ENCODE measurements at regions not wholly inside any gene's neighbourhood (a gene's known extent, or its start where the extent isn't known, plus 50 kb on each side); places are given as distances from the start of the nearest gene placed in this dataset.

DNA sequence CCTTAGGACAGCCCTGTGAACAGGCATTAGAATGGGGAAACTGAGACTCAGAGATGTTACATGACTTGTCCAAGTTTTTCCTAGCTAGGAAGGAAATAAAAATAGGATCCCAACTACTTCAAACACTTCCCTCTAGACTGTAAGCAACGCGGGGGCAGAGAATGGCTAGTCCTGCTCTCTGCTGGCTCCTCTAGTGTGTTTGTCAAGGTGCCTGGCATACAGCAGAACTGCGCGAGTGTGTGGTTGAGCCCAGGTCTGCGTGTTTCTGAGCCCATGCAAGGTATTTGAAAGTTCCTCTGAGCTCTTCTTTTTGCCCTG is 152.5 kb downstream of the MACROH2A1 start:
- no peaks in the 10 kb centered on the region for H3K36me3 ChIP-seq (ENCODE audit: insufficient read depth, low read length)
- H3K4me2 ChIP-seq (ENCODE audit: insufficient read depth, low read length): no peak overlapping the region
- H3K79me2 ChIP-seq (ENCODE audit: insufficient read depth, low read length): no peaks in the 10 kb centered on the region
- H3K27ac ChIP-seq (ENCODE audit: low read length): no peak overlapping the region
- H3K9me3 ChIP-seq (ENCODE audit: insufficient read depth, low read length, severe bottlenecking): no peaks in the 10 kb centered on the region
- DNase-seq (no peak), ATAC-seq (ENCODE audit: insufficient read depth, low read depth) (no peak)
- H4K20me1 ChIP-seq (ENCODE audit: insufficient read depth, low read length): no peaks in the 10 kb centered on the region
- H3K4me1 ChIP-seq (ENCODE audit: insufficient read depth, low read length): no peaks in the 10 kb centered on the region
- H3K9ac ChIP-seq (ENCODE audit: low read depth, low read length): no peak overlapping the region
- TF ChIP-seq EZH2 (IDR thresholded peaks at IDR 0.05; ENCODE audit: borderline replicate concordance, low read depth, low read length, severe bottlenecking): no peak
- TF ChIP-seq, protein P1, sequence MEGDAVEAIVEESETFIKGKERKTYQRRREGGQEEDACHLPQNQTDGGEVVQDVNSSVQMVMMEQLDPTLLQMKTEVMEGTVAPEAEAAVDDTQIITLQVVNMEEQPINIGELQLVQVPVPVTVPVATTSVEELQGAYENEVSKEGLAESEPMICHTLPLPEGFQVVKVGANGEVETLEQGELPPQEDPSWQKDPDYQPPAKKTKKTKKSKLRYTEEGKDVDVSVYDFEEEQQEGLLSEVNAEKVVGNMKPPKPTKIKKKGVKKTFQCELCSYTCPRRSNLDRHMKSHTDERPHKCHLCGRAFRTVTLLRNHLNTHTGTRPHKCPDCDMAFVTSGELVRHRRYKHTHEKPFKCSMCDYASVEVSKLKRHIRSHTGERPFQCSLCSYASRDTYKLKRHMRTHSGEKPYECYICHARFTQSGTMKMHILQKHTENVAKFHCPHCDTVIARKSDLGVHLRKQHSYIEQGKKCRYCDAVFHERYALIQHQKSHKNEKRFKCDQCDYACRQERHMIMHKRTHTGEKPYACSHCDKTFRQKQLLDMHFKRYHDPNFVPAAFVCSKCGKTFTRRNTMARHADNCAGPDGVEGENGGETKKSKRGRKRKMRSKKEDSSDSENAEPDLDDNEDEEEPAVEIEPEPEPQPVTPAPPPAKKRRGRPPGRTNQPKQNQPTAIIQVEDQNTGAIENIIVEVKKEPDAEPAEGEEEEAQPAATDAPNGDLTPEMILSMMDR (IDR thresholded peaks at IDR 0.05; ENCODE audit: borderline replicate concordance, extremely low read depth, low read length, poor library complexity, severe bottlenecking): no peak
- H3K4me3 ChIP-seq (ENCODE audit: low read depth in 1 of 2, low read length in 2 of 2): no peak overlapping the region
- no peaks in the 10 kb centered on the region for H3K27me3 ChIP-seq (ENCODE audit: insufficient read depth, low read length, poor library complexity)
- H2AFZ ChIP-seq (ENCODE audit: low read depth, low read length): no peak overlapping the region

GRCh38 chr5:135245521-135246499 is 153.2 kb downstream of the MACROH2A1 start:
- H3K79me2 ChIP-seq (ENCODE audit: insufficient read depth, low read length): no peaks in the 10 kb centered on the region
- no peak for TF ChIP-seq EZH2 (IDR thresholded peaks at IDR 0.05; ENCODE audit: borderline replicate concordance, low read depth, low read length, severe bottlenecking)
- TF ChIP-seq, protein P1 (IDR thresholded peaks at IDR 0.05; ENCODE audit: borderline replicate concordance, extremely low read depth, low read length, poor library complexity, severe bottlenecking): no peak
- DNase-seq: no peak
- H3K27me3 ChIP-seq (ENCODE audit: insufficient read depth, low read length, poor library complexity): no peaks in the 10 kb centered on the region
- H3K9ac ChIP-seq (ENCODE audit: low read depth, low read length): no peak overlapping the region
- no peak overlapping the region for H3K27ac ChIP-seq (ENCODE audit: low read length)
- no peak for ATAC-seq (ENCODE audit: insufficient read depth, low read depth)
- H2AFZ ChIP-seq (ENCODE audit: low read depth, low read length): no peak overlapping the region
- H3K9me3 ChIP-seq (ENCODE audit: insufficient read depth, low read length, severe bottlenecking): no peaks in the 10 kb centered on the region
- H3K4me3 ChIP-seq (ENCODE audit: low read depth in 1 of 2, low read length in 2 of 2): no peak overlapping the region
- no peaks in the 10 kb centered on the region for H3K4me1 ChIP-seq (ENCODE audit: insufficient read depth, low read length)
- no peaks in the 10 kb centered on the region for H4K20me1 ChIP-seq (ENCODE audit: insufficient read depth, low read length)
- H3K4me2 ChIP-seq (ENCODE audit: insufficient read depth, low read length): no peak overlapping the region
- no peaks in the 10 kb centered on the region for H3K36me3 ChIP-seq (ENCODE audit: insufficient read depth, low read length)

GRCh38 chr5:135244620-135245021 is 154.4 kb downstream of the MACROH2A1 start:
- no peak overlapping the region for H2AFZ ChIP-seq (ENCODE audit: low read depth, low read length)
- no peaks in the 10 kb centered on the region for H3K4me1 ChIP-seq (ENCODE audit: insufficient read depth, low read length)
- no peaks in the 10 kb centered on the region for H3K79me2 ChIP-seq (ENCODE audit: insufficient read depth, low read length)
- ATAC-seq (ENCODE audit: insufficient read depth, low read depth) (no peak), DNase-seq (no peak)
- H3K36me3 ChIP-seq (ENCODE audit: insufficient read depth, low read length): no peaks in the 10 kb centered on the region
- no peaks in the 10 kb centered on the region for H4K20me1 ChIP-seq (ENCODE audit: insufficient read depth, low read length)
- TF ChIP-seq, protein P1 (IDR thresholded peaks at IDR 0.05; ENCODE audit: borderline replicate concordance, extremely low read depth, low read length, poor library complexity, severe bottlenecking): no peak
- no peak for TF ChIP-seq EZH2 (IDR thresholded peaks at IDR 0.05; ENCODE audit: borderline replicate concordance, low read depth, low read length, severe bottlenecking)
- H3K27ac ChIP-seq (ENCODE audit: low read length): no peak overlapping the region
- no peak overlapping the region for H3K4me2 ChIP-seq (ENCODE audit: insufficient read depth, low read length)
- no peaks in the 10 kb centered on the region for H3K9me3 ChIP-seq (ENCODE audit: insufficient read depth, low read length, severe bottlenecking)
- H3K27me3 ChIP-seq (ENCODE audit: insufficient read depth, low read length, poor library complexity): no peaks in the 10 kb centered on the region
- no peak overlapping the region for H3K4me3 ChIP-seq (ENCODE audit: low read depth in 1 of 2, low read length in 2 of 2)
- no peak overlapping the region for H3K9ac ChIP-seq (ENCODE audit: low read depth, low read length)
